ENCODE measurements at regions not wholly inside any gene's neighbourhood (a gene's known extent, or its start where the extent isn't known, plus 50 kb on each side); places are given as distances from the start of the nearest gene placed in this dataset.

DNA sequence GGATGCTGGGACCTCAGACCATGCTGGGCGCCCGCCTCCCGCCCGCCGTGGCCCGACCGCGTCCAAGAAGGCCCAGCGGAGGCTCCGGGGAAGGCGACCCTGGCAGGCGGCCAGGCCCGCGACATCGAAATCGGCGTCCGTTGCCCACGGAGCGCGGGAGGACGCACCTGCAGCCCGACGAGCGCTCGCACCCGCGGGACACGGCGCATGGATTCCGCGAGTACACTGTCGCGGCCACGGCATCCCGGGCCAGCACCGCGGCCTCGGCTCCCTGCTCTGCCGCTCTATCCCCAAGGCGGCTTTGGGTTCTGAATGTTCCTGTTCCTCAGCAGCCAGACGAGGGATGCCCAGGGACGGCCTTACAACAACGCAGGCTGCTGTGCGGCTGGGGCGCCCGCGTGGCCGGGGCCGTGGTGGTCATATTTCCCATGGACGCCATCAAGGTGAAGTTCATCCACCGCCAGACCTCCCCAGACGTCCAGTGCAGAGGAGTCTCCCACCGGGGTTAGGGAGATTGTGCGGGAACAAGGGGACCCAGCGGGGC lies 67.5 kb upstream of the ZNF722 start:
- H3K4me3 Mint-ChIP-seq: no peak overlapping the region
- no peaks in the 10 kb centered on the region for H3K27me3 Mint-ChIP-seq (ENCODE audit: low read depth)
- peaks cover 2% of the 10 kb centered on the region for H3K36me3 Mint-ChIP-seq
- TF ChIP-seq, protein P1, sequence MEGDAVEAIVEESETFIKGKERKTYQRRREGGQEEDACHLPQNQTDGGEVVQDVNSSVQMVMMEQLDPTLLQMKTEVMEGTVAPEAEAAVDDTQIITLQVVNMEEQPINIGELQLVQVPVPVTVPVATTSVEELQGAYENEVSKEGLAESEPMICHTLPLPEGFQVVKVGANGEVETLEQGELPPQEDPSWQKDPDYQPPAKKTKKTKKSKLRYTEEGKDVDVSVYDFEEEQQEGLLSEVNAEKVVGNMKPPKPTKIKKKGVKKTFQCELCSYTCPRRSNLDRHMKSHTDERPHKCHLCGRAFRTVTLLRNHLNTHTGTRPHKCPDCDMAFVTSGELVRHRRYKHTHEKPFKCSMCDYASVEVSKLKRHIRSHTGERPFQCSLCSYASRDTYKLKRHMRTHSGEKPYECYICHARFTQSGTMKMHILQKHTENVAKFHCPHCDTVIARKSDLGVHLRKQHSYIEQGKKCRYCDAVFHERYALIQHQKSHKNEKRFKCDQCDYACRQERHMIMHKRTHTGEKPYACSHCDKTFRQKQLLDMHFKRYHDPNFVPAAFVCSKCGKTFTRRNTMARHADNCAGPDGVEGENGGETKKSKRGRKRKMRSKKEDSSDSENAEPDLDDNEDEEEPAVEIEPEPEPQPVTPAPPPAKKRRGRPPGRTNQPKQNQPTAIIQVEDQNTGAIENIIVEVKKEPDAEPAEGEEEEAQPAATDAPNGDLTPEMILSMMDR (IDR thresholded peaks at IDR 0.05; ENCODE audit: unreplicated experiment): no peak
- no peak overlapping the region for H3K27ac Mint-ChIP-seq
- no peaks in the 10 kb centered on the region for H3K4me1 Mint-ChIP-seq
- DNase-seq (ENCODE audit: low spot score in 2 of 2, unreplicated experiment in 2 of 2): no peak
- peaks cover 45% of the 10 kb centered on the region for H3K9me3 Mint-ChIP-seq

GRCh38 chr7:63931985-63932577 lies 66.6 kb upstream of the ZNF722 start:
- DNase-seq (ENCODE audit: low spot score in 2 of 2, unreplicated experiment in 2 of 2): no peak
- TF ChIP-seq, protein P1 (IDR thresholded peaks at IDR 0.05; ENCODE audit: unreplicated experiment): no peak
- H3K9me3 Mint-ChIP-seq: peaks cover 44% of the 10 kb centered on the region
- no peaks in the 10 kb centered on the region for H3K27me3 Mint-ChIP-seq (ENCODE audit: low read depth)
- H3K4me3 Mint-ChIP-seq: no peak overlapping the region
- no peaks in the 10 kb centered on the region for H3K36me3 Mint-ChIP-seq
- H3K4me1 Mint-ChIP-seq: no peaks in the 10 kb centered on the region
- H3K27ac Mint-ChIP-seq: no peak overlapping the region

Data from mesothelial cell of epicardium (in vitro differentiated cells).